GM12891 (cell line): ENCODE measurements at regions not wholly inside any gene's neighbourhood (a gene's known extent, or its start where the extent isn't known, plus 50 kb on each side); places are given as distances from the start of the nearest gene placed in this dataset.

Source experiments
- POLR2A ChIP-seq: IDR thresholded peaks from 2 replicates; pipeline ENCODE4 v1.6.1; 2011; ENCODE audit warnings: low read depth, low read length, control low read depth
- TAF1 ChIP-seq: IDR thresholded peaks from 2 replicates; pipeline ENCODE4 v1.6.1; 2011; ENCODE audit warnings: low read depth, low read length, control low read depth

- TF ChIP-seq POLR2A (no peak), TAF1 (no peak)
Measured at GRCh38 chr6:137761072-137761471, 106.0 kb upstream of the TNFAIP3 start.
